DMS53 (cell line): ENCODE measurements at regions not wholly inside any gene's neighbourhood (a gene's known extent, or its start where the extent isn't known, plus 50 kb on each side); places are given as distances from the start of the nearest gene placed in this dataset.

ENCODE experiments used
- DNase-seq: peaks from one replicate; lab custom pipeline; 2025; lab: John Stamatoyannopoulos, UW

DNA sequence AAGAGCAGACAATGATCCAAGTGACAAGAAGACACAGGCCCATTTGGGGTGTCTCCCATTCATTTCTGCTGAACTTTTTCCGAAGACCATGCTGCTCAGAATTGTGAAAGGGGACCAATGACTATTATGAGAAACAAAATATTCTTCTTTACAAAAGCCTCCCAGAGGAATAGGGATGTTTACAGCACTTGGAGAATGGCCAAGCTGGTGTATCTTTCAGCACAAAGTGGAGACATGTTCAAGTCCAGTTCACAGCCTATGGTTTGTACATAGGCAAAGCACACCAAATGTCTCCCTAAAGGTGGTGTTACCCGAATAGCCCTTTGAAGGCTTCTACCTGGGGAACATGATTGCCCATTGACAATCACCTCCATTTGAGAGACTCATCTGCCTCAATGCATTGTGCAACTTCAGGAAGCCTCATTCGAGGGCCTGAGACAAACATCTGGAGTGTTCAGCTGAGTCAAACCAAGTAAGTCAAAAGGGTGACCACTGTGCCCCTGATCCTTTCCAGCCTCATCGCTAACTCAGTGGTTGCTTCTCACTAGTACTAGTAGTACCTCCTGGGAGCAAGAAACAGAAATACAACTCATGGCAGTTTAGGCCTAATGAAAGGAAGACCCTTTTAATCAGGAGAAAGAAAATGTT, 451.0 kb upstream of the MARCKS start:
- no peak for DNase-seq

DNA sequence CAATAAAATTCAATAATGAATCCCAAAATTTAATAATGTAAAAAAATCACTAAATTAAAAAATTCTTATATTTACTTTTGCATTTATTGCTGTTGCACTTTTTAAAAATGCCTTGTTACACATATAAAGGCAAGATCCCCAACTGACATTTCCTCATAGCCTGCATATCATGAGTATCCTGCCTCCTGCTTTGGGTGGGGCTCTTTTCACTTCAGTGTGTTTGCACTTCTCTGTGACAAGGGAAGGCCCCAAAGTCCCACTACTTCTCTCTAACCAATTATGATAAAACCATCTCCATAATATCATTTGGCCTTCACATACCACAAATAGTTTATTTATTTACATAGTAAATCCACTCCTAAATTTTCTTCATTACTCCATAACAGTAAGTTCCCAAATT, 446.1 kb upstream of the MARCKS start:
- peak; percentile 38 for DNase-seq

DNA sequence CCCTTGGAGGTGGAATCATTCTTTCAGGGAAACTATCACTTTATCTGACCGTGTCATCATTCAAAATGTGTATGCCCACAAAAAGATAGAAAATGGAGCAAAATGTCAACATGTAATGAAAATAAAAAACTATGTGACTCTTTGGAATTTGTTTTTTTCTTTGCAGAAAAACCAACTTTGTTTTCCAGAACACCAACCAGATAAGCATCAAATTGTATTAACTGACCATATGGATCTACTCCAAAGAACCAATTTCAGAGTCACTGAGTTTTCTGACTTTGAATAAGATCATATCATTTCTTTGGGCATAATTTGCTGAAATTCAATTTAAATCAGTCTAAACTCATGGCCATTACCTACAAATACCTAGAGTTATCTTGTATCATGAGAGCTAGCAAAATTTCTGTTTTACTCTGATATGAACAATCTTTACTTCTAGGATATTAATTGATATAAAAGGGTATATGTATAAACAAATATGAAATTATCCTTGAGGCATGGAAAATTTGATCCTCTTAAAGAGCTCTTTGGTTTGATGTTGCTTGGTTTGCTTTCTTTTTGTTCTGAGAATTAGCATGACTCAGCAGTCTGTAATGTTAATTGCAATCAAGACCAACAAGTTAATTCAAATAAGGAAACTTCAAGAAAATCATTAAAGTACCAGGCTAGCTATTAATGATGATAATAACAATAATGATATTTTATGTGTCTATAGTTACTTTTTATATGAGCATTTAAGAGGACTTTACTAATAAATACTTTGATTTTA, 444.4 kb upstream of the MARCKS start:
- no peak for DNase-seq

DNA sequence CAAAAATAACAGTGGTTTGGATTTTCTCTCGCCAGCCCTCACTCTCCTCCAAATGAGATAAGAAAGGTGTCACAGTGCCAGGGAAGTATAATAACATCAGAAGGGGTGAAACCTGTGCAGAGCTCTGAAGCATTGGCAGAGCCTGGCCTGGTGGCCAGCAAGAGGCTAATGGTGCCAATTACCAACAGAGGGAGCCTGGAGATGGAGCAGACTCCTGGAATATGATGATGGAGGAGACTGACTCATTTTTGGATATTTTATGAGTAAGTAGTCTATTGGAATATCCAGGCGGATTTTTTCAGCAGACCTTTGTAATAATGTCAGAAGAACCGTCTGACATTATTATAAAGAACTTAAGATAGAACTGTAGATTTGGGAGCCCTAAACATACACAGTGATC, 442.6 kb upstream of the MARCKS start:
- peak; percentile 76 for DNase-seq

DNA sequence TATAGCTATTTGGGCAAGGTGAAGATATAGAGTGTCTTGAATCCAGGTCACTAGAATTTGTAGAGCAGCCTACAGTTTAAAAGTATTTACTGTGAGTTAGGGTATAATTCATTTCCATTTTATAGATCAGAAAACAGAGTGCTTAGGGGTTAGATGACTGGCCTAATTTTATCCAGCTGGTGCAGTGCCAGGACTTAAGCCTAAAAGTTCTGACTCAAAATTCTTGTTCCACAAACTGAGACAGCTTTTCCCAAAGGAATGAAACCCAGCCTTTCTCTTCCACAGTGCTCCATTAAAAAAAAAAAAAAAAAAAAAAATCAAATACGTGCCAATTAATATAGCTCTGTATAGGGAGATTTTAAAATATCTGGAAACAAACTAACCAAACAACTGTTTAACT, 441.0 kb upstream of the MARCKS start:
- no peak for DNase-seq

DNA sequence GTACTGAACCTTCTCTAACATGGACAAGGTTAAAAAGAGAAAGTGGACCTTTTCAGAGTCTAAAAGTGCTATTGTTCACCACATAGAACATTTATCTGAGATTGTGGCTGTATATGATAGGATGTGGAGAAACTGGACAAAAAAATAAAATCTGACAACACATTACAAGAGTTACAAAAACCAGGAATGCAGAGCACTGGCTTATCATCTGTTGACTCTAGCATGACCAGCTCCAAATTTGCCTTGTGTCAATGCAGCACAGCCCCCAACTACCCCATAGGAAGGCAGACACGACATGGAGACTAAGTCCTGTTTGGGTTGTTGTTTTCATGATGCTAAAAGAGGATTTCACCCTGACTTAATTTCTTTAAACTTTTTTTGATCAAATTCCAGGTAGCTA, 436.9 kb upstream of the MARCKS start:
- no peak for DNase-seq

DNA sequence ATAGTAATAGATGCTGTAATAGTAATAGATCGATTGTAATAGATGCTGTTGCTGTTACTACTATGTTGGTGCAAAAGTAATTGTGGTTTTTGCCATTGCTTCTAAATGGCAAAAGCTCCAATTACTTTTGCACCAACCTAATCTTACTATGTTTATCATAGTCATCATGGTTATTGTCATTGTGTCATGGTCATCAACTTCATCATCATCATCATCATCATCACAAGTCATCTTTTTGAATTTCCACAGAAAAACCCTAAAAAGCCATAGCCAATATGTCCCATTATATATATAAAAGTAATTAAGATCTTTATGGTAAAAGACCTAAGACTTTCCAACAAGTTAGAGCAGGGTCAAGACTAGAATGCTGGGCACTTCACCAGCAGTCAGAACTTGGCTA, 435.1 kb upstream of the MARCKS start:
- no peak for DNase-seq

DNA sequence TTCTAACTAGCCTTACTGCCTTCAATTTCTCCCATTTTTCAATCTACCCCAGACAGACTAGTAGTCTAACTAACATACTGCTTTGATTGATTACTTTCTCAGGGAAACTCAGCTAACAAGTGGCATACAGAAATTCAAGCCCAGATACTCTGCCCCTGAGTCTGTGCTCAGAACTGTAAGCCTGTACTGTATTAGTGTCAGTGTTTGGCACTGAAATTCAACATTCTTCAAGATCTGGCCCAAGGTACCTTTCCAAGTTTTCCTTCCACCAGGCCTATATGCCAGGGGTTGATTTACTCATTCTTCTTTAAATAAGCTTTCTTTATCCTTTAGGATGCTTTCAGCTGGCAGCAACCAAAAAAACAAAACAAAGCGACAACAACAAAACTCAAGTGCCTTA, 433.2 kb upstream of the MARCKS start:
- no peak for DNase-seq

DNA sequence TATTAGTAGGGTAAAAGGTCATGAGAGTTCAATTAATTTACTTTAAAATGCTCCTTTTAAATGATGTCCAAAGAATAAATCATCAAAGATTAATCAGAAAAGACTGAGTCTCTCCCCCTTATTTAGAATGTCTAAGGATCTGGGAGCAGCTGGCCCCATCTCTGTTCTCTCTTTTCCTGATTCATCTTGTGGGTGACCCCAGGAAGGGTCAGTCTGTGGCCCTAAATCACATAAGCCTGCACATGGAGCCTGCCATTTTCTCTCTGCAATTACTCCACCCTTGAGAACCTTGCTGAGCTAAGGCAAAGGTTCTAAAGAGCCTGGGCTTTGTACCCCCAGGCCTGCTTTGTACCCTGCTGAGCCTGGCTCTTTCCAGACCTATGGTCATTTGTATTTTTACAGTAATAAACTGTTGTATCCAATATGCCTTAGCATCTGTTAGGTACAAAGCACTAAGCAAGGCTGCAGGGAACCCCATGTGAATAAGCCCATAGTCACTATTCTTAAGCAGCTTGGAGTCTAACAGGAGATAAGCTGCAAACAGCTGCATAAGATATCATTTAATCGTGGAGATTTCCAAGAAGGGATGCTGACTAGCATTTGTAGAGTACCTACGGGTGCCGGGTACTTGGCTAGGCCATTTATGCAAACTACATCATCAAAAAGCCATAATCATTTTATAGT, 431.0 kb upstream of the MARCKS start:
- no peak for DNase-seq

DNA sequence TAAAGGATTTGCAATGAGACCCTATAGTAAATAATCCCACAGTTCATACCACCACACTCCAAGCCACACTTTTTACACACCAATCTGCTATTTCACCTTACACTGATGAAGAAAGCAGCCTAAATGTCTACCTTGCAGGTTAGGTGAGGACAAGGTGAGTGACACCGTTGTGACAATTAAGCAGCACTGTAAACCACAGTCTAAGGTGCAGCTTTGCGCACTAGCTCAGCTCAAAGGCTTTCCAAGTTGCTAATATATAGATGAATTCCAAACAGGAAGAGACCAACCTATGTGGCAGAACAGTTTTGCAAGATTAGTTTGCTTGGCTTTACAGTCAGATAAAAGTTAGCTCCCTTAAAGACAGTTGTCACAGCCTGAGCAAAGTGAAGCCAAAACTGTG, 429.5 kb upstream of the MARCKS start:
- no peak for DNase-seq

DNA sequence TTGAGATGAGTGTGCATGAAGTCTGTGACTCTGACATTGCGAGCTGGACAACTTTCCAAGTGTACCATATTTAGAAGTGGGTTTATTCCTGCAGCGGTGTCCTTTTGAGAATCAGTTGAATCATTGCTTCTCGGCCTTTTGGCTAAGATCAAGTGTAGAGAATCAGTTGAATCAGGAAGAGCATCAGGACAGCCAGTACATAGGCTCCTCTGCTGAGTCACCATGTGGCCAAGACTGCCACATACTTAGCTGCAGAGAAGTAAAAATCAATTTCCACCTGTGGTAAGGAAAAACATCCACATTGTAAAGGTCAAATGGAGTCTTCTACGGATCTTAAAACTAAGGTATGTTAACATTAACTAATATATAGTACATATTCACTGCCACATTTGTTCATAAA, 428.4 kb upstream of the MARCKS start:
- DNase-seq = no peak

DNA sequence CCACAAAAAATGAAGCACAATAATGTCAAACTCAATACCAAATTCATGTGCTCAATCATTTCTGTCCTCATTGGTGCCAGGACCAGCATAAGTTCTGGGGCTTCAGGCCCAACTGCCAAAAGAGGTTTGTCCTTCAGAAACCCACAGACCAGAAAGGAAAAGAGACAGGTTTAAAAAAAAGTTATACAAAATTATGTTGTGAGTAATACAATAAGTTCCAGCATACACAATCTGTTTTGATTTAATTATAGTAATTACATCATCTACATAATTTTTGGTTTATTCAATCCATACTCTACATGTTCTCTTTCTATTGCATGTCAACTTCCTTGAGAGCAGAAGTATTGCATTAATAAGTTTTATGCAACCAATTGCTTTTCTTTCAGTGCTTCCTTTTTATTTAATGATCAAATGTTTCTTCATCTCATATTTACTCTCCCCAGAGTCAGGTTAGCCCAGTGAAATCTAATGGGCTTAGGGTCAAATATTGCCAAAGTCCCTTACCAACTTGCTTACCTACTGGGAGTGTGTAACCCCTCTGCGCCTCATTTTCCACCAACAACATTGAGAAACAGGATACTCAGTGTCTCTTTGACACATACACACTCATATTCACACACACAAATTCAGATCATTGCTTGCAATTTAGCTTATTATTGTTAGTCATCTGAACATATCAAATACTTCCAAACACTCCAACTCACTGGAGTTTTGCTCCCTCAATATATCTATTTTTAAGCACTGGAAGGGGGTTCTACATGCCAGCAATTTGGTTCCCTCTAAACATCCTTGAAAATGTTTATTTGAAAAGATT, 424.4 kb upstream of the MARCKS start:
- DNase-seq = no peak

DNA sequence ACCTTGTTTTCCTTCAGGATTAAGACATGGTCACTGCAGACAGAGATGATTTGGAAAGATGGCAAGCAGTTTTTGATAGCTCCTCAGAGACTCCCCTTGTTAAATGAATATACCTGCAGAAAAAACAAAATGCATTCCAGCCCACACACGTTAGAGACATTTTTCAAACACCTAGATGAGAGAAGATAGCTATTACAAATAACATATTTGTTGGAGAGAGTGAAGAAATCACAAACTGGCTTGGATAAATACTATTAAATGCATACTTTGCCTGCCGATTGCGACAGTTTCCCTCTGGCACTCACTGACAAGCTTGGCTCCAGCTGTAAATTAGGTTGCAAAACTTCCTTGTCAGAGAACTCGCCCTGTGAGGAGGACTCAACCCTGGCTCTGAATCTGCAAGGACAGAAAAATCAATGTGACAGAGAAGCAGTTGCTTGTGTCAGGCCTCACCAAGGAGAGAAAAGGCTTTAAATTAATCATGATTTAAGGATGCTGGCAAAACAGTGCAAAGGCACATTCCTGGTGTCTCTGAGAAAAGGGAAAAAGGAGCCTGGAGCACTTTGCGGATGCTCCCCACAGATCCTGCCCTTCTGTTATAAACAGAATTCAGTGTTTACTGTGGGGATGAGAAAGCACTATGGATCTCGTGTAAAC, 423.7 kb upstream of the MARCKS start:
- no peak for DNase-seq

DNA sequence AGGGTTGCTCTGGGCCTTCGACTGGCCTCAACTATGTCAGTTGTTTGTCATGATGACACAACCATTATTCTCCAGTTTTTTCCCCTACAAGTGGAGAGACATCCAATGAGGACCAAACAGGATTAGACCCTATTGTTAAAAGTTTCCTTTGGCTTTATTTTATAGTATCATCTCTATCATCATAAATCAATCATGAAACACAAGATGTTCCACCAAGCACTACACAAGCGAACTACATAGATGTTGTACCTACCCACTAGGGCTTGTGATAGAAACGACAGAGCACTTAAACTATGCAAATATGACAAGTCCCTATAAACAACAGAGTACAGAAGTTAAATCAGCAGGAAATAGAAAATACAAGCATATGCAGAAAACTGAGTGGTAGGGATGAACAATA, 422.5 kb upstream of the MARCKS start:
- no peak for DNase-seq

DNA sequence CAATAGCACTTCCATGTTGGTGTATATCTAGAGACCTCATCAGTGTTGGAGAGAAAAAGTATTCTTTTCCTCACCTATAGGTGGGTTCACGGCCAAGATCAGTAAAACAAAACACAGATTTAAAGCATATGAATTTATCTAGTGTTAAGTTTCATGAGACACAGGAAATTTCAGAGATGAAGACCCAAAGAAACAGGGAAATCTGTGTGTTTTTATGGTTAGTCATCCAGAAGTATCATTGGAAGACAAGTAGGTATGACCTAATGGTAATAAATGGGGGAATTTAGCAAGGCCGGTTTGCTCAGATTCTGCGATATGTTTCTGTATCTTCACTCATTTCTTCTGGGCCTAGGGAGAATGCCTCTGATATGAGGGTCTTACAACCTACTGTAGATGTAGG, 419.6 kb upstream of the MARCKS start:
- peak; percentile 7 for DNase-seq

DNA sequence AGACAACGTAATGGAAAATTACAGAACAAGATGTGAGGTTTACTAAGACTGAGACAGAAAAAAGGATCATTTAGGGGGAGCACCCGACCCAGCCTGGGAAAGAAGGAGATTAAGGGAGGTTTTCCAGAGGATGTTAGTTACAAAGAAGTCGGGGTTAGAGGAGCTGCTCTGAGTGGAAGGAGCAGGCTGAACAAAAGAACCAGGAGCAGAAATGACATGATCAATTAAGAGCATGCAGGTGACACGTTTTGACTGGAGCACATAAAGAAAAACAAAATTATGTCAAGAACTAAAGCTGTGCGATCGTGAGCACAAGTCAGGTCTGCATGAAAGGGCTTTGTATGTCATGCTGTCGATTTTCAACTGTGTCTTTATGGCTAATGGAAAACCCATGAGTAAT, 417.3 kb upstream of the MARCKS start:
- no peak for DNase-seq

DNA sequence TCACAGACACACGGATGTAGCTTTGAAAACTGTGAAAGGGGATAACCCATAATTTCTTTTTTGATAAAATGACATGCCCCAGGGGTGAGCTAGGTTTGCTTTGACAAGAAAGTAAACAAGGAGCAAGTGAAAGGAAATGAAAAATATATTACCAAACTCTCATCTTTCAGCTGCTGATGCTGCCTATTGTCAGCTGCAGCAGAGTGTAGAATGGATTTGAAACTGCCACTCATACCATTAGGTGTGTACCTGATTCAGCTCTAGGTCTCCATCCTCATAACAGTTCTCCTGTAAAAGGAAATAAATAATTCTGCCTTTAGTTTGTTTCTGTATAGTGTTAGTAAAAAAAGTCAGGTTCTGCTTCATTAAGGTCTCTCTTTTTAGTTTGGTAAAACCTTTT, 415.1 kb upstream of the MARCKS start:
- DNase-seq = peak; percentile 12

DNA sequence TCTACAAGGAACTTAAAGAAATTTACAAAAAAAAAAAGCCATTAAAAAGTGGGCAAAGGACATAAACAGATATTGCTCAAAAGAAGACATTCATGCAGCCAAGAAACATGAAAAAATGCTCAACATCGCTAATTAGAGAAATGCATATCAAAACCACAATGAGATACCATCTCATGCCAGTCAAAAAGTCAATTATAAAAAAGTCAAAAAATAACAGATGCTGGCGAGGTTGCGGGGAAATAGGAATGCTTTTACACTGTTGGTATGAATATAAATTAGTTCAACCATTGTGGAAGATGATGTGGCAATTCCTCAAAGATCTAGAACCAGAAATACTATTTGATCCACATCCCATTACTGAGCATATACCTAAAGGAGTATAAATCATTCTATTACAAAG, 411.9 kb upstream of the MARCKS start:
- no peak for DNase-seq

DNA sequence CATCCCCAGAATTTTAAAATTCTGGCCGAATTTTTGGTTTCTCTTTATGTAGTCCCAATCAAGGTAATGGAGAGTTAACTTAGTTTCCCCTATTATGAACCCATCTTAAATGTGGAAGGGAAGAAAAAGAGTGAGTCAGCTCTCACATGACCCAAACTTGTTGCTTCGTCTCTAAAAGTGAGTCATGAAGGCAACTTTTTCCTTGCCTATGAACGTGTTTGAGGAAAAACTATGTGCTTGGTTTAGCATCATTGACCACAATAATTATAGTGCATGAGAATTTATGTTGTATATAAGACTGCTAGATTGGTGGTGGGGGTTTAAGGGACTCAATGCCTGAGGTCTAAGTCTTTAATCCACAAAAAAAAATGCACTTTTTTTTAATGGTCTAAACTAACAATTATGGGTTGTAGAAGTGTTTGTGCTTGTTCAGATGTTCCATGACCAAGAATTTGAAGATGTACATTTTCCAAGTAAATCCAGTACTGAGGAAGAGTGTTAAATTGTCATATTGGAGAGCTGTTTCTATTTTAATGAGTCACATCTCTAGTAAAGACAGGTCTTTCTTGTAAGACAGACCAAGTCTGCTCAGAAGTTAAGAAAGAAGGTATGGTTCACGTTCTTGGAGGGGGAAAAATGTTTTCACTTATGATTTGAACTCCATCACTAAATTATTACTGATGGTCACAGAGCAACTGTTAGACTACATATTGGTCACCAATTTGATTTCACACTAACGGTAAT, 409.9 kb upstream of the MARCKS start:
- no peak for DNase-seq

DNA sequence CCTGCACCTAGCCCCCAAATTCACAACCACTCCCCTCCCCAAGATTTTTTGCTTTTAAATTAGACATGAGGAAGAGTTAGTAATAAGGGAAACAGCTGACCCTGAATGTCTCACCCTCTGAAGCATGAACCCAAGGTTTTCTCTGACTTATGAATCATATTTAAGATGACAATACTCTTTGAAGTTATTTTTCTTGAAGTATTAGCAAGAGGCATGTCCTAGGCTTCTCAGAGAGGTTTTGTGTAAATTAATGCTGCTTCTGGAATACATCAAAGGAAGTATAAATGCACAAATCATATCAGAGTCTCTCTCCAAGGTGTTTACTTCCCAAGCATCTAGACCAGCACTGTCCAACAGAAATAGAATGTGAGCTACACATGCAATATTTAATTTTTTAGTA, 408.1 kb upstream of the MARCKS start:
- DNase-seq = no peak

DNA sequence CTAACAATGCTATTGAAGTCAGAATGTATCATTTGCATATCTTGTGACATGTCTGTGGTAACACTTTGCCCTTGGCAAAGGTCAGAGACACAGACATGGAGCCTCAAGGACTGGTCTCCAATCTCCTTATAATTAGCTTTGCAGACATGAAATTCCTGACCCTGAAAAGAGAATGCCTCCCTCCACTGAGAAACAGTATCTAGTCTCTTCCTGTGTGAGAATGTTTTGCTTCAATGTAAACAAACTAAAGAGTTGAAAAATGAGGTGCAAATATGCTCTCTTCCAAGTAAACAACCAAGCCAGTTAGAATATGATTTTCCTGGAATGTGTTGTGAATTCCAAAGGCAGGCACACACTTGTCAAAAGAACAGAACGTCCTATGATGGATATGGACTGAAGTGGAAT, 407.1 kb upstream of the MARCKS start:
- DNase-seq = no peak
